ENCODE measurements at regions not wholly inside any gene's neighbourhood (a gene's known extent, or its start where the extent isn't known, plus 50 kb on each side); places are given as distances from the start of the nearest gene placed in this dataset.
"Not testable (repeated sequence)": the region's sequence is repeated elsewhere in the genome, so short reads cannot be mapped to it uniquely, and the experiment has no call there.

- FAIRE-seq = no peak
Measured at GRCh38 chr13:64256751-64257150, 2841.1 kb upstream of the PCDH20 start.

GRCh38 chr13:64255988-64256387 is 2840.3 kb upstream of the PCDH20 start:
- FAIRE-seq = no peak

GRCh38 chr13:64248371-64249065 is 2832.9 kb upstream of the PCDH20 start:
- no peak for FAIRE-seq

DNA sequence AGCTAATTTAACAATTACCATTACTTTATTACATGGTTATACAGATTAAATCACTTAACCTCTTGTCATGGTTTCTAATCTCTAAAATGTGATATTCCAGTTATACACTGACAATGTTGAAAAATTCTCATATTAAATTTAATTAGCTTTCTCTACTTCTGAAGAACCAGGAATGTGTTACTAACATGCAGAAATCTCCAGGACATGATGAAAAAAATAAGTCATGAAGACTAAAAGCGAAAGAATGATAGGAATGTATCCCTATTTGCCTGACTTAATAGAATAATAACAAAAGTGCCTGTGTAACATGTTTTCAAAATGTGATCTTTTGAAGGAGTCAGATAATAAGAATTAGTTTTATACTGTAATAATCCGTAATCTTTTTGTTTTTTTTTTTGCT is 2823.7 kb upstream of the PCDH20 start:
- FAIRE-seq = no peak

DNA sequence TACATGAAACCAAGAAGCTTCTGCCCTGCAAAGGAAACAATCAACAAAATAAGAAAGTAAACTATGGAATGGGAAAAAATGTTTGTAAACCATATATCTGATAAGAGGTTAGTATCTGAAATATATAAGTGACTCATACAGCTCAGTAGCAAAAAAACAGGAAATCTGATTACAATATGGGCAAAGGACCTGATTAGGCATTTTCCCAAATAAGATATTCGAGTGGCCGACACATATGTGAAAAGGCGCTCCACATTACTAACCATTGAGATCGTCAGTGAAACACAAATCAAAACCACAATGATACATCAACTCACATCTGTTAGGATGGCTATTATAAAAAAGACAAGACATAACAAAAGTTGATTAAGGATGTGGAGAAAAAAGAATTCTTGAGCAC is 2818.6 kb upstream of the PCDH20 start:
- FAIRE-seq = no peak

DNA sequence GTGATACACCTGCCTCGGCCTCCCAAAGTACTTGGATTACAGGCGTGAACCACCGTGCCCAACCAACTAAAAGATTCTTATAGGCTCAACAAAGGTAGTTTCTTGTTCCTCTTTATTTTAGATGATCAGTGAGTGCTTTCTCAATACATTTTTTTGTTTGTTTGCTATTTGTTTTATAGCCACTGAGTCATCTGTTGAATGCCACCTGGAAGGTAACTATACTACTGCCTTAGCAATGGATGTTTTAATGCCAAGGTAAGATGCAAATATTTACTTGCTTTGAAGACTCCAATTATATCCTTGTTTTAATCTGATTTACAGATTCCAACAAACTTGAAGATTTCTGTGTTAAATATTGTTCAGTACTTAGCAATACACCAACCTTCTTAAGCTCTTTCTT is 2807.4 kb upstream of the PCDH20 start:
- FAIRE-seq = no peak

DNA sequence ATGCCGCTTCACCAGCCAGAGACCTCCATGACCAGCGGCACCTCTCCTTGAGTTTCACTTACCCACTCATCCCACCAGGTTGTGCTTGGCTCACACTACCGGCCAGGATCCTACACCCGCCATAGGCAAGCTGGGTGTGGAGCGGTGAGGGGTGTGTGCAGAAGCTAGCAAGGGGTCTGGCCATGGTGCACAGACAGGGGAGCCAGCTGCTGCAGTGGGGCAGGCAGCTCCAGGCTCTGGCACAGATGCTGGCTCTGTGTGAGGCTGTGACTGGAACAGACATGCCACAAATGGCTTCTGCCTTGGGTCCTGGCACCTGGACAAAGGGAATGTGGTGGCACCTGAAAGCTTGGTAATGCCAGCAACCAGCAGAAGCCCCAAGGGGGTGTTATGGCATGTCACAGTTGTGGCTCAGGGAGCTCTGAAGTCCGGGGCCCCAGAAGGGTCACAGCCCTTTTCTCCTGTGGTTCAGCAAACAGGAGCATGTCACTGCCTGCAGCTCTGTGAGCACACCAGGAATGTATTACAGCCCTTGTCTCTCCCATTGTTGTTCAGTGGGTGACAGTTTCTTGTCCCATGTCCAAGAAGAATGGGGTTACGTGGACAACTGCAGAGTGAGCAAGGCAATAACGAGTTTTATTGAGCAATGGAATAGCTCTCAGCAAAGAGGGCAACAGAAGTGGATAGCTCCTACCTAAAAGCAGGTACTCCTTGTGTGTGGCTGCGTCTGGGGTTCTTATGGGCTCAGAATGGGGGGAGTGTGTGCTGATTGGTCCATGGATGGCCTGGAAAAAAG is 2791.0 kb upstream of the PCDH20 start:
- no peak for FAIRE-seq

DNA sequence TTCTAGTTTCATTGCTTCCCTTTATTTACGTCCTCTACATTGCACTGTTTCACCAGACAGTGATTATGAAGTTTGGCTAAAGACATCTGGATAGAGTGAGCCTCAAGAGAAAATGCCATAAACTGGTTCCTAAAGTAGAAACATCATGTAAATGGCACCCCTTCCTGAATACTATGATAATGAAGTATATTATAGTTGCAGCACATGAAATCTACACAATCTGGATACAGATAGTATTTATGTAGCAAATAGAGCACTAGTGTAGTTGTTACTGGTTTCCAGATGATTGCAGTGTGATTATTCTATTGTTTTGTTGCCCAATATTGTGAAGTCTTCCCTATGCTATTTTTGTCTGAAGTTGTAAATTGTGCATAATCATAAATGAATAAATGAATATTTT is 2786.9 kb upstream of the PCDH20 start:
- no peak for FAIRE-seq

- no peak for FAIRE-seq
Measured at GRCh38 chr13:64197232-64197631, 2781.6 kb upstream of the PCDH20 start.

GRCh38 chr13:64186503-64187250 is 2771.0 kb upstream of the PCDH20 start:
- no peak for FAIRE-seq

- FAIRE-seq = no peak
Measured at GRCh38 chr13:64186071-64186470, 2770.4 kb upstream of the PCDH20 start.

DNA sequence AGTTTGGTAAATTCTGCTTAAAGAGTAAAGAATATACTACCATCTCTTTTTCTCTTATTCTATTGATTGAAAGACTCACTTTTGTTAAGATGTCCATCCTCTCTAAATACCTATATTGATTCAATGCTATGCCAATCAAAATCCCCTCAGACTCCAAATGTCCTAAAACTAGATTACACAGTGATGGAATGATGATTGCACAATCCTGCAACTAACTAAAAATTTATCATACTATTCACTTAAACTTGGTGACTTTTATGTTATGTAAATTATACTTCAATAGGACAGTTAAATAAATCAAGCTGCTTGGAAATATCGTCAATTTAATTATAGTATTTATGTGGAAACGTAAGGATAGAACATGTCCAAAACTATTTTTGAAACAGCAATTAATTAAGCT is 2765.1 kb upstream of the PCDH20 start:
- no peak for FAIRE-seq

DNA sequence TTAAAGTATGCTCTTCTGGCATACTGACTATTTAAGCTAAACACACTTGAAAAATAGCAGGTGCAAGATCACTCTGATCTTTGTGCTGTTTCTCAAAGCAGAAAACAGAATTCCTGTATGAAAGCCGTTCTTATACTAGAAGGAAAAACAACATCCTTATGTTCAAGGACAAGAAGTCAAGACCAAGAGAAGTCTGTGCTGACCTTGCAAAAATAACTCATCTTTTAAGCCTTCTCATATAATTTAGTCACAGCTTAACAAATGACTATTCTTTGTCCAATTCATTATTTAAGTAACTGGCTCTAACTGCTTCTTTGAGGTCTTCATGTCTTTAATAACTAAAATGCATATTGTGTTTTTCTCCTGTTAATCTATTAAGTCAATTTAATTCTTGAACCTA is 2750.2 kb upstream of the PCDH20 start:
- FAIRE-seq = no peak

- no peak for FAIRE-seq
Measured at GRCh38 chr13:64164435-64164834, 2748.8 kb upstream of the PCDH20 start.

GRCh38 chr13:64160479-64160878 is 2744.8 kb upstream of the PCDH20 start:
- no peak for FAIRE-seq

- FAIRE-seq = no peak
Measured at GRCh38 chr13:64158908-64159307, 2743.3 kb upstream of the PCDH20 start.

- no peak for FAIRE-seq
Measured at GRCh38 chr13:64154514-64154913, 2738.9 kb upstream of the PCDH20 start.

DNA sequence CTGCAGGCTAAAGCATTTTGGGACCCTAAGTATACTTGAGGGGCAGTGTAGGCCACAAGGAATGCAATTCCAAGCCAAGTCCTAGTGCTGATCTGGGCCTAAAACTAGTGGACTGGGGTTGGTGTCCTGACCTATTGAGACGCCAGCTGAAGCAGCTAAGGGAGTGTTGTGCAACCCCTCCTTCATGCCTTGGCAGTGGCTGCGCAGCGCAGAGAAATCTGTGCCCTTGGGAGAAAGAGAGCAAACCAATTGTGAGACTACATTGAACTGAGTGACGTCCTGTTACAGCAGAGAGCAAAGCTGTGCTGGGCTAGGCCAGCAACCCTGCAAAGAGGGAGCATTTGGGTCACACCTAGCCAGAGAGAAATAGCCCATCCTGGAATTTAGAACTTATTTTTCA is 2715.0 kb upstream of the PCDH20 start:
- FAIRE-seq = no peak

GRCh38 chr13:64130171-64130570 is 2714.5 kb upstream of the PCDH20 start:
- FAIRE-seq = no peak

DNA sequence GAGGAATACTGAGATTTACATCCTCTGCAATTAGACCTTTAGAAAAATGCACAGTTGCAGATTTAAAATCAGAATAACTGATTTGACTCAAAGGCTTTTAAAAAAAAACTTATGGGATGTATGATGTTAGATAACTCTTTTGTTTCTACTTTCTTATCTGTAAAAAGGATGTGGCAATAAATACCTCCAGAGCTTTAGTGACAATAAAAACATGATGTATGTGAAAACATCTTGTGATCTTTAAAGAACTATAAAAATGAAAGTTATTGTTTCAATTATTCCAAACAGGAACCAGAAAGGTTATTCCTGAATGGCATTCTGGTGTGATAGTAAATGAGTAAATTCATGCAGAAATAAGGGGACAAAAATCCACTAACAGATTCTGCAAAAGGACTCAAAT is 2712.2 kb upstream of the PCDH20 start:
- no peak for FAIRE-seq

GRCh38 chr13:64127192-64127591 is 2711.5 kb upstream of the PCDH20 start:
- no peak for FAIRE-seq

GRCh38 chr13:64121023-64121709 is 2705.5 kb upstream of the PCDH20 start:
- not testable (repeated sequence) for FAIRE-seq

- FAIRE-seq = no peak
Measured at GRCh38 chr13:64099994-64100393, 2684.3 kb upstream of the PCDH20 start.

All from colon (tissue), 2 donors.